Neural crest cell (in vitro differentiated cells): ENCODE measurements at regions not wholly inside any gene's neighbourhood (a gene's known extent, or its start where the extent isn't known, plus 50 kb on each side); places are given as distances from the start of the nearest gene placed in this dataset.
A peak's percentile ranks its signal among the peaks of the same experiment; 100 is the strongest.

Experiments used
- DNase-seq: peaks from one replicate; pipeline ENCODE4 v3.0.0; 2021; ENCODE audit warnings: low read depth, mixed read lengths, low spot score
- H3K27ac Mint-ChIP-seq: one replicate; pipeline ENCODE4 v1.8.0; 2021; ENCODE audit warnings: mild to moderate bottlenecking, mixed read lengths; ENCODE audit not compliant: unreplicated experiment
- H3K27me3 Mint-ChIP-seq: 2 replicates; pipeline ENCODE4 v1.8.0; 2021; ENCODE audit warnings: low read depth, mild to moderate bottlenecking, mixed read lengths
- H3K36me3 Mint-ChIP-seq: 2 replicates; pipeline ENCODE4 v1.8.0; 2021; ENCODE audit warnings: low read depth, mild to moderate bottlenecking, mixed read lengths
- H3K4me1 Mint-ChIP-seq: 2 replicates; pipeline ENCODE4 v1.8.0; 2021; ENCODE audit warnings: mixed read lengths
- H3K4me3 Mint-ChIP-seq: one replicate; pipeline ENCODE4 v1.8.0; 2021; ENCODE audit warnings: mild to moderate bottlenecking, mixed read lengths
- H3K9me3 Mint-ChIP-seq: 2 replicates; pipeline ENCODE4 v1.8.0; 2021; ENCODE audit warnings: mixed read lengths
- CTCF ChIP-seq: fragments of 200-600 bp; sonication (generic); conservative IDR thresholded peaks from 2 replicates; pipeline ENCODE4 v1.5.0; 2021; ENCODE audit warnings: antibody characterized with exemption, mild to moderate bottlenecking

GRCh38 chrX:10769696-10770619, 149.6 kb upstream of the MID1 start:
- H3K27me3 Mint-ChIP-seq = no peaks in the 10 kb centered on the region
- H3K4me3 Mint-ChIP-seq = peak overlapping the region; percentile 83
- DNase-seq = peak; percentile 18
- peak overlapping the region; percentile 99 for H3K27ac Mint-ChIP-seq
- H3K4me1 Mint-ChIP-seq = peaks cover 21% of the 10 kb centered on the region
- H3K36me3 Mint-ChIP-seq = no peaks in the 10 kb centered on the region
- TF ChIP-seq CTCF = no peak
- H3K9me3 Mint-ChIP-seq = peaks cover 5% of the 10 kb centered on the region

DNA sequence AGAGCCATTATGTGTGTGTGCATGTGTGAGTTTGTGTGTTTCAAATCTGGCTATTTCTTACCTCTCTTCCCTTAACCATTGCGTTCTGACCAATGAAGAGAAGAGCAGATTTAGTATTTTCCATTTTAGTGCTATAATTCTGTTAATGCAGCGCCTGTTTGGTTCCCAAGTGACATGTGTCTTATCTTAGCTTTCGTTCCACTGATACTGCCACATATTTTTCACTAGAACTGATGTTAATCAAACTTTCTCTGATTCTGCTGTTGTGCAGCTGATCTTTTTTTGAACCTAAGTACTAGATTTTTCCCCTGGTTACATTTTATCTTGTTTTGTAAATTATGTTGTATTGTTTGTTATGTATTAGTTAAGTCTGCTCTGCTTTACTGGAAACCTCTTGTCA, 152.9 kb upstream of the MID1 start:
- Mint-ChIP-seq H3K27ac (no peak overlapping the region), H3K9me3 (peaks cover 7% of the 10 kb centered on the region), H3K27me3 (no peaks in the 10 kb centered on the region), H3K36me3 (no peaks in the 10 kb centered on the region), H3K4me1 (peaks cover 20% of the 10 kb centered on the region), H3K4me3 (no peak overlapping the region)
- DNase-seq = no peak
- TF ChIP-seq CTCF = no peak

DNA sequence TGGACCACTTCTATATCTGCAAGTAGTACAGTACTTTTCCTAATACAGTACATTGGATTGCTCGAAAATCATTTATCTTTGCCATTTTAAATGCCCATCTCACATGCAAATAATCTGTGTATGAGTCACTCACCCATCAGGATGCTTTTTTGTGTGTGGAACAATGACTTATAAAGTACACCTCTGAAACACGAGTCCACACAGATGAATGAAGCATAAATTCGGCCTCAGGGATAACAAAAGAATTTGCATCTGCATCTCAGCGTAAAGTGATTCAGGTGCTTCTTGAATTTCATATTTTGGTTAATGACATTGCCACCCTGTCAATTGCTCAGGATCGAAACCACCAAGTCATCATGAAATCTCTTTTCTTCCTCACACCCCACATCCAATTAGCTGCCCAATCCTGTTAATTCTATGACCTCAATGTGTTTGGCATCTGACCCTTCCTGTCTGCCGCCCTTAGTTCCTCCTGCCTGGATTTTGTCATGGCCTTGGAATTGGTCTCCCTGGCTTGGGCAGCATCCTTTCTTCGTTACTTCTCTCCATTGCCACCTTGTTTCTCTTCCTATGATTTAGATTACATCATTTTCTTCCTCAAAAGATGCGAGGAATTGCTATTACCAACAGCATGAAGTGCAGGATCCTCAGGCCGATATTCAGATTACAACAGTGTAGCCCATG, 161.6 kb upstream of the MID1 start:
- Mint-ChIP-seq H3K36me3 (peaks cover 9% of the 10 kb centered on the region), H3K4me3 (no peak overlapping the region), H3K27ac (peak overlapping the region; percentile 86), H3K4me1 (peaks cover 13% of the 10 kb centered on the region), H3K27me3 (no peaks in the 10 kb centered on the region), H3K9me3 (peaks cover 14% of the 10 kb centered on the region)
- no peak for DNase-seq
- TF ChIP-seq CTCF = no peak

DNA sequence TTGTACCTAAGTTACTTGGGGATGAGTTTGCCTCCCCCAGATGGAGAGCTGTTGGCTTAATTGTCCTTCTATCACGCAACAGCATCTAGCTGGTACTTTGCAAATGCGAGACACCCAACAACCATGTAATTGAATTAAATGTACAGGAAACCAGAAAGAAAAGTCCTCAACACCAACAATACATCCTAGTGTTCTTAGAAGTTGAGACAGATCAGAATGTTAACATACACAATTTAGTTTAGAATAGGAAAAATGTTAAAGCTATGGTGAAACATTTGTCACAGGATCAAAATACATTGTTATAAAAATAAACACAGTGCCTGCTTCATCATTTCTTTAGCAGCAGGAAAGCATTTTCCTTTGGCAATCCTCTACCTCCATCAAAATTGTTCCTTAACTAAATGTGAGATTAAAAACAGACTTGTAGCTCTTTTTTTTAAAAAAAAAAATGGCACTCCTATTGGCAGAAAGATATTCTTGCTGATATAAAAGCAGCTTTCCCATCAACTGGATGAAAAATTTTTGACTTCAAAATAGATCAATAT, 163.1 kb upstream of the MID1 start:
- no peak for TF ChIP-seq CTCF
- H3K9me3 Mint-ChIP-seq = peaks cover 12% of the 10 kb centered on the region
- peaks cover 13% of the 10 kb centered on the region for H3K4me1 Mint-ChIP-seq
- no peaks in the 10 kb centered on the region for H3K27me3 Mint-ChIP-seq
- H3K4me3 Mint-ChIP-seq = no peak overlapping the region
- peaks cover 8% of the 10 kb centered on the region for H3K36me3 Mint-ChIP-seq
- DNase-seq = no peak
- peak overlapping the region; percentile 73 for H3K27ac Mint-ChIP-seq

GRCh38 chrX:10787264-10787663, 166.9 kb upstream of the MID1 start:
- H3K4me3 Mint-ChIP-seq = no peak overlapping the region

More at GRCh38 chrX:10787264-10787663, 166.9 kb upstream of the MID1 start:
- Mint-ChIP-seq H3K27me3 (no peaks in the 10 kb centered on the region), H3K36me3 (no peaks in the 10 kb centered on the region), H3K9me3 (peaks cover 1% of the 10 kb centered on the region), H3K4me1 (peaks cover 9% of the 10 kb centered on the region), H3K27ac (no peak overlapping the region)
- DNase-seq = no peak
- TF ChIP-seq CTCF = no peak
